ENCODE measurements at regions not wholly inside any gene's neighbourhood (a gene's known extent, or its start where the extent isn't known, plus 50 kb on each side); places are given as distances from the start of the nearest gene placed in this dataset.

DNA sequence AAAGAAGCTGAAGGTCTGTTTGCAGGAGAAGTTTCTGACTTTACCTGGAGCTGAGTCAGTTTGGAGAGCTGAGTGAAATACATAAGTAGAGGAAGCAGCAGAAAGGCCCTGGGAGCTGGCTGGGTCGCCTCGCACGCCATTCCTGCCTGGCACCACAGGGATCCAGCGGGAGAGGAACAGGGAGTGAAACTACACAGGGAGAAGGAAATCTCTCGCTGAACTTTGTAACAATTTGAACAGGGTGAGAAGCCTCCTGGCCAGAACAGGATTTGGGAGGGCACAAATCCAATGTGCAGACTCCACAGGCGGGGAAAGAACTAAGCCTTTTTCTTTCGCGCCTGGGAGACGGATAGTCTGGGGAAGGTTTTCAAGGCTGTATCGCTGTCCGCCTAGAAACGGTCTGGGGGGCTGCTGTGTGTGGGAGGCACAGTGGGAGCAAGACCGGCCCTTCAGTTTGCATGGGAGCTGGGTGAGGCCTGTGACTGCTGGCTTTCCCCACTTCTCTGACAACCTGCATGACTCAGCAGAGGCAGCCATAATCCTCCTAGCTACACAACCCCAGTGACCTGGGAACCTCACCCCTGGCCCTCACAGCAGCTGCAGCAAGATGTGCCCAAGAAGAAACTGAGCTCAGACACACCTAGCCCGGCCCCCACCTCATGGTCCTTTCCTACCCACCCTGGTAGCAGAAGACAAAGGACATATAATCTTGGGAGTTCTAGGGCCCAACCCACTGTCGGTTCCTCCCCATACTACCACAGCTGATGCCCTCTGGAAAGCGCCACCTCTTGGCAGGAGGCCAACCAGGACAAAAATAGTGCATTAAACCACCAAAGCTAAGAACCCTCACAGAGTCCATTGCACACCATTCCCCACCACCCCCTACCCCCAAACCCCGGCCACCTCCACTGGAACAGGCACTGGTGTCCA is 778.6 kb downstream of the KCNJ2 start (continued):
- TF ChIP-seq, protein P1, sequence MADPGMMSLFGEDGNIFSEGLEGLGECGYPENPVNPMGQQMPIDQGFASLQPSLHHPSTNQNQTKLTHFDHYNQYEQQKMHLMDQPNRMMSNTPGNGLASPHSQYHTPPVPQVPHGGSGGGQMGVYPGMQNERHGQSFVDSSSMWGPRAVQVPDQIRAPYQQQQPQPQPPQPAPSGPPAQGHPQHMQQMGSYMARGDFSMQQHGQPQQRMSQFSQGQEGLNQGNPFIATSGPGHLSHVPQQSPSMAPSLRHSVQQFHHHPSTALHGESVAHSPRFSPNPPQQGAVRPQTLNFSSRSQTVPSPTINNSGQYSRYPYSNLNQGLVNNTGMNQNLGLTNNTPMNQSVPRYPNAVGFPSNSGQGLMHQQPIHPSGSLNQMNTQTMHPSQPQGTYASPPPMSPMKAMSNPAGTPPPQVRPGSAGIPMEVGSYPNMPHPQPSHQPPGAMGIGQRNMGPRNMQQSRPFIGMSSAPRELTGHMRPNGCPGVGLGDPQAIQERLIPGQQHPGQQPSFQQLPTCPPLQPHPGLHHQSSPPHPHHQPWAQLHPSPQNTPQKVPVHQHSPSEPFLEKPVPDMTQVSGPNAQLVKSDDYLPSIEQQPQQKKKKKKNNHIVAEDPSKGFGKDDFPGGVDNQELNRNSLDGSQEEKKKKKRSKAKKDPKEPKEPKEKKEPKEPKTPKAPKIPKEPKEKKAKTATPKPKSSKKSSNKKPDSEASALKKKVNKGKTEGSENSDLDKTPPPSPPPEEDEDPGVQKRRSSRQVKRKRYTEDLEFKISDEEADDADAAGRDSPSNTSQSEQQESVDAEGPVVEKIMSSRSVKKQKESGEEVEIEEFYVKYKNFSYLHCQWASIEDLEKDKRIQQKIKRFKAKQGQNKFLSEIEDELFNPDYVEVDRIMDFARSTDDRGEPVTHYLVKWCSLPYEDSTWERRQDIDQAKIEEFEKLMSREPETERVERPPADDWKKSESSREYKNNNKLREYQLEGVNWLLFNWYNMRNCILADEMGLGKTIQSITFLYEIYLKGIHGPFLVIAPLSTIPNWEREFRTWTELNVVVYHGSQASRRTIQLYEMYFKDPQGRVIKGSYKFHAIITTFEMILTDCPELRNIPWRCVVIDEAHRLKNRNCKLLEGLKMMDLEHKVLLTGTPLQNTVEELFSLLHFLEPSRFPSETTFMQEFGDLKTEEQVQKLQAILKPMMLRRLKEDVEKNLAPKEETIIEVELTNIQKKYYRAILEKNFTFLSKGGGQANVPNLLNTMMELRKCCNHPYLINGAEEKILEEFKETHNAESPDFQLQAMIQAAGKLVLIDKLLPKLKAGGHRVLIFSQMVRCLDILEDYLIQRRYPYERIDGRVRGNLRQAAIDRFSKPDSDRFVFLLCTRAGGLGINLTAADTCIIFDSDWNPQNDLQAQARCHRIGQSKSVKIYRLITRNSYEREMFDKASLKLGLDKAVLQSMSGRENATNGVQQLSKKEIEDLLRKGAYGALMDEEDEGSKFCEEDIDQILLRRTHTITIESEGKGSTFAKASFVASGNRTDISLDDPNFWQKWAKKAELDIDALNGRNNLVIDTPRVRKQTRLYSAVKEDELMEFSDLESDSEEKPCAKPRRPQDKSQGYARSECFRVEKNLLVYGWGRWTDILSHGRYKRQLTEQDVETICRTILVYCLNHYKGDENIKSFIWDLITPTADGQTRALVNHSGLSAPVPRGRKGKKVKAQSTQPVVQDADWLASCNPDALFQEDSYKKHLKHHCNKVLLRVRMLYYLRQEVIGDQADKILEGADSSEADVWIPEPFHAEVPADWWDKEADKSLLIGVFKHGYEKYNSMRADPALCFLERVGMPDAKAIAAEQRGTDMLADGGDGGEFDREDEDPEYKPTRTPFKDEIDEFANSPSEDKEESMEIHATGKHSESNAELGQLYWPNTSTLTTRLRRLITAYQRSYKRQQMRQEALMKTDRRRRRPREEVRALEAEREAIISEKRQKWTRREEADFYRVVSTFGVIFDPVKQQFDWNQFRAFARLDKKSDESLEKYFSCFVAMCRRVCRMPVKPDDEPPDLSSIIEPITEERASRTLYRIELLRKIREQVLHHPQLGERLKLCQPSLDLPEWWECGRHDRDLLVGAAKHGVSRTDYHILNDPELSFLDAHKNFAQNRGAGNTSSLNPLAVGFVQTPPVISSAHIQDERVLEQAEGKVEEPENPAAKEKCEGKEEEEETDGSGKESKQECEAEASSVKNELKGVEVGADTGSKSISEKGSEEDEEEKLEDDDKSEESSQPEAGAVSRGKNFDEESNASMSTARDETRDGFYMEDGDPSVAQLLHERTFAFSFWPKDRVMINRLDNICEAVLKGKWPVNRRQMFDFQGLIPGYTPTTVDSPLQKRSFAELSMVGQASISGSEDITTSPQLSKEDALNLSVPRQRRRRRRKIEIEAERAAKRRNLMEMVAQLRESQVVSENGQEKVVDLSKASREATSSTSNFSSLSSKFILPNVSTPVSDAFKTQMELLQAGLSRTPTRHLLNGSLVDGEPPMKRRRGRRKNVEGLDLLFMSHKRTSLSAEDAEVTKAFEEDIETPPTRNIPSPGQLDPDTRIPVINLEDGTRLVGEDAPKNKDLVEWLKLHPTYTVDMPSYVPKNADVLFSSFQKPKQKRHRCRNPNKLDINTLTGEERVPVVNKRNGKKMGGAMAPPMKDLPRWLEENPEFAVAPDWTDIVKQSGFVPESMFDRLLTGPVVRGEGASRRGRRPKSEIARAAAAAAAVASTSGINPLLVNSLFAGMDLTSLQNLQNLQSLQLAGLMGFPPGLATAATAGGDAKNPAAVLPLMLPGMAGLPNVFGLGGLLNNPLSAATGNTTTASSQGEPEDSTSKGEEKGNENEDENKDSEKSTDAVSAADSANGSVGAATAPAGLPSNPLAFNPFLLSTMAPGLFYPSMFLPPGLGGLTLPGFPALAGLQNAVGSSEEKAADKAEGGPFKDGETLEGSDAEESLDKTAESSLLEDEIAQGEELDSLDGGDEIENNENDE (IDR thresholded peaks at IDR 0.05; ENCODE audit: insufficient replicate concordance, low read length): no peak
